Mucosa of rectum (tissue), 2 donors: ENCODE measurements at regions not wholly inside any gene's neighbourhood (a gene's known extent, or its start where the extent isn't known, plus 50 kb on each side); places are given as distances from the start of the nearest gene placed in this dataset.

Experiments
- H3K27ac ChIP-seq, 2 donors: one replicate each; pipeline ENCODE4 v1.7.0; 2013; ENCODE audit warnings: inconsistent platforms in 2 of 2, low read depth in 2 of 2, low read length in 2 of 2
- H3K27me3 ChIP-seq, 2 donors: one replicate each; pipeline ENCODE4 v1.7.0; 2013; ENCODE audit warnings: low read length in 2 of 2; ENCODE audit not compliant: control insufficient read depth in 2 of 2, insufficient read depth in 2 of 2
- H3K36me3 ChIP-seq, 2 donors: one replicate each; pipeline ENCODE4 v1.7.0; 2013; ENCODE audit warnings: low read length in 2 of 2; ENCODE audit not compliant: control insufficient read depth in 2 of 2, insufficient read depth in 2 of 2
- H3K4me1 ChIP-seq, 2 donors: one replicate each; pipeline ENCODE4 v1.7.0; 2013; ENCODE audit warnings: low read length in 2 of 2, mild to moderate bottlenecking in 1 of 2; ENCODE audit not compliant: control insufficient read depth in 2 of 2, insufficient read depth in 2 of 2
- H3K4me3 ChIP-seq, 2 donors: one replicate each; pipeline ENCODE4 v1.7.0; 2013; ENCODE audit warnings: low read length in 2 of 2
- H3K9ac ChIP-seq, 2 donors: one replicate each; pipeline ENCODE4 v1.7.0; 2013; ENCODE audit warnings: low read length in 2 of 2, low read depth in 1 of 2, mild to moderate bottlenecking in 1 of 2
- H3K9me3 ChIP-seq, 2 donors: one replicate each; pipeline ENCODE4 v1.7.0; 2013; ENCODE audit warnings: low read length in 2 of 2; ENCODE audit not compliant: control insufficient read depth in 2 of 2
- donor health status: healthy.
- donor health status: Normal muscosa, but diverticular disease.

GRCh38 chr10:107480781-107481180 lies 316.3 kb upstream of the SORCS1 start:
- H3K9me3 ChIP-seq, result no peaks in the 10 kb centered on the region
- H3K9ac ChIP-seq, result no peak overlapping the region
- no peak overlapping the region for H3K27ac ChIP-seq
- no peaks in the 10 kb centered on the region for H3K27me3 ChIP-seq
- H3K4me3 ChIP-seq, result no peak overlapping the region
- no peaks in the 10 kb centered on the region for H3K36me3 ChIP-seq
- no peaks in the 10 kb centered on the region for H3K4me1 ChIP-seq

- Histone ChIP-seq H3K36me3 (no peaks in the 10 kb centered on the region), H3K27ac (no peak overlapping the region), H3K9me3 (no peaks in the 10 kb centered on the region), H3K27me3 (no peaks in the 10 kb centered on the region), H3K4me3 (no peak overlapping the region), H3K4me1 (no peaks in the 10 kb centered on the region), H3K9ac (no peak overlapping the region)
Observed at GRCh38 chr10:107477266-107477665, 312.8 kb upstream of the SORCS1 start.

- Histone ChIP-seq H3K9me3 (no peaks in the 10 kb centered on the region), H3K4me3 (no peak overlapping the region), H3K4me1 (no peaks in the 10 kb centered on the region), H3K27me3 (no peaks in the 10 kb centered on the region), H3K36me3 (no peaks in the 10 kb centered on the region), H3K27ac (no peak overlapping the region), H3K9ac (no peak overlapping the region)
Observed at GRCh38 chr10:107476408-107476807, 311.9 kb upstream of the SORCS1 start.

- Histone ChIP-seq H3K27me3 (no peaks in the 10 kb centered on the region), H3K9me3 (no peaks in the 10 kb centered on the region), H3K36me3 (no peaks in the 10 kb centered on the region), H3K4me3 (no peak overlapping the region), H3K9ac (no peak overlapping the region), H3K4me1 (no peaks in the 10 kb centered on the region), H3K27ac (no peak overlapping the region)
Observed at GRCh38 chr10:107474650-107475049, 310.1 kb upstream of the SORCS1 start.

- H3K9ac ChIP-seq, result no peak overlapping the region
- H3K27me3 ChIP-seq, result no peaks in the 10 kb centered on the region
- no peaks in the 10 kb centered on the region for H3K9me3 ChIP-seq
- no peaks in the 10 kb centered on the region for H3K36me3 ChIP-seq
- no peak overlapping the region for H3K4me3 ChIP-seq
- no peak overlapping the region for H3K27ac ChIP-seq
- no peaks in the 10 kb centered on the region for H3K4me1 ChIP-seq
Observed at GRCh38 chr10:107473225-107473624, 308.7 kb upstream of the SORCS1 start.

- no peak overlapping the region for H3K4me3 ChIP-seq
- no peaks in the 10 kb centered on the region for H3K27me3 ChIP-seq
- H3K9ac ChIP-seq, result no peak overlapping the region
- no peaks in the 10 kb centered on the region for H3K36me3 ChIP-seq
- no peaks in the 10 kb centered on the region for H3K4me1 ChIP-seq
- no peak overlapping the region for H3K27ac ChIP-seq
- H3K9me3 ChIP-seq, result no peaks in the 10 kb centered on the region
Observed at GRCh38 chr10:107471911-107472310, 307.4 kb upstream of the SORCS1 start.

GRCh38 chr10:107453561-107453960 lies 289.1 kb upstream of the SORCS1 start:
- Histone ChIP-seq H3K9me3 (no peaks in the 10 kb centered on the region), H3K27ac (no peak overlapping the region), H3K4me3 (no peak overlapping the region), H3K4me1 (no peaks in the 10 kb centered on the region), H3K36me3 (no peaks in the 10 kb centered on the region), H3K9ac (no peak overlapping the region), H3K27me3 (no peaks in the 10 kb centered on the region)

GRCh38 chr10:107451047-107451446 lies 286.5 kb upstream of the SORCS1 start:
- H3K9me3 ChIP-seq, result no peaks in the 10 kb centered on the region
- no peak overlapping the region for H3K9ac ChIP-seq
- no peak overlapping the region for H3K4me3 ChIP-seq
- no peaks in the 10 kb centered on the region for H3K36me3 ChIP-seq
- no peak overlapping the region for H3K27ac ChIP-seq
- no peaks in the 10 kb centered on the region for H3K27me3 ChIP-seq
- no peaks in the 10 kb centered on the region for H3K4me1 ChIP-seq

- H3K9me3 ChIP-seq, result no peaks in the 10 kb centered on the region
- no peaks in the 10 kb centered on the region for H3K27me3 ChIP-seq
- no peak overlapping the region for H3K27ac ChIP-seq
- no peak overlapping the region for H3K4me3 ChIP-seq
- H3K4me1 ChIP-seq, result no peaks in the 10 kb centered on the region
- no peaks in the 10 kb centered on the region for H3K36me3 ChIP-seq
- no peak overlapping the region for H3K9ac ChIP-seq
Observed at GRCh38 chr10:107450056-107450455, 285.6 kb upstream of the SORCS1 start.

GRCh38 chr10:107444443-107444842 lies 279.9 kb upstream of the SORCS1 start:
- H3K4me3 ChIP-seq, result no peak overlapping the region
- no peaks in the 10 kb centered on the region for H3K27me3 ChIP-seq
- no peak overlapping the region for H3K27ac ChIP-seq
- H3K9me3 ChIP-seq, result no peaks in the 10 kb centered on the region
- no peaks in the 10 kb centered on the region for H3K4me1 ChIP-seq
- no peak overlapping the region for H3K9ac ChIP-seq
- no peaks in the 10 kb centered on the region for H3K36me3 ChIP-seq

- Histone ChIP-seq H3K36me3 (no peaks in the 10 kb centered on the region), H3K27me3 (no peaks in the 10 kb centered on the region), H3K9ac (no peak overlapping the region), H3K9me3 (no peaks in the 10 kb centered on the region), H3K4me1 (no peaks in the 10 kb centered on the region), H3K4me3 (no peak overlapping the region), H3K27ac (no peak overlapping the region)
Observed at GRCh38 chr10:107443813-107444212, 279.3 kb upstream of the SORCS1 start.
